HG02759 (cell line): ENCODE measurements at regions not wholly inside any gene's neighbourhood (a gene's known extent, or its start where the extent isn't known, plus 50 kb on each side); places are given as distances from the start of the nearest gene placed in this dataset.

Experiments
- ATAC-seq: cut with Tn5 transposase; IDR thresholded peaks from one replicate; pipeline ENCODE4 v1.9.1; 2021; ENCODE audit warnings: mild to moderate bottlenecking, moderate library complexity; ENCODE audit not compliant: unreplicated experiment

GRCh38 chr10:130751106-130751840 is 560.2 kb downstream of the TCERG1L start:
- ATAC-seq = no peak

- no peak for ATAC-seq
These were observed 559.7 kb downstream of the TCERG1L start for GRCh38 chr10:130751851-130752250.

- no peak for ATAC-seq
These were observed 554.9 kb downstream of the TCERG1L start for GRCh38 chr10:130756651-130757050.

- ATAC-seq = no peak
These were observed 554.2 kb downstream of the TCERG1L start for GRCh38 chr10:130757271-130757670.

GRCh38 chr10:130757821-130758489 is 553.6 kb downstream of the TCERG1L start:
- ATAC-seq = no peak

GRCh38 chr10:130758529-130758928 is 553.0 kb downstream of the TCERG1L start:
- ATAC-seq = no peak

GRCh38 chr10:130761032-130761575 is 550.4 kb downstream of the TCERG1L start:
- ATAC-seq = no peak

GRCh38 chr10:130761788-130762301 is 549.7 kb downstream of the TCERG1L start:
- ATAC-seq = no peak

GRCh38 chr10:130762491-130762890 is 549.0 kb downstream of the TCERG1L start:
- no peak for ATAC-seq

GRCh38 chr10:130763071-130763470 is 548.5 kb downstream of the TCERG1L start:
- no peak for ATAC-seq

GRCh38 chr10:130763491-130763890 is 548.0 kb downstream of the TCERG1L start:
- ATAC-seq = no peak

- no peak for ATAC-seq
These were observed 546.9 kb downstream of the TCERG1L start for GRCh38 chr10:130764651-130765050.

- ATAC-seq = no peak
These were observed 545.5 kb downstream of the TCERG1L start for GRCh38 chr10:130766071-130766470.

GRCh38 chr10:130767116-130767730 is 544.3 kb downstream of the TCERG1L start:
- ATAC-seq = no peak

GRCh38 chr10:130769146-130770017 is 542.1 kb downstream of the TCERG1L start:
- ATAC-seq = no peak

- no peak for ATAC-seq
These were observed 541.4 kb downstream of the TCERG1L start for GRCh38 chr10:130770018-130770630.

- no peak for ATAC-seq
These were observed 540.0 kb downstream of the TCERG1L start for GRCh38 chr10:130771491-130771946.

GRCh38 chr10:130772056-130772455 is 539.5 kb downstream of the TCERG1L start:
- no peak for ATAC-seq

- no peak for ATAC-seq
These were observed 538.8 kb downstream of the TCERG1L start for GRCh38 chr10:130772676-130773075.

- ATAC-seq = no peak
These were observed 537.6 kb downstream of the TCERG1L start for GRCh38 chr10:130773941-130774340.
